Vagina (tissue), 2 donors: ENCODE measurements at regions not wholly inside any gene's neighbourhood (a gene's known extent, or its start where the extent isn't known, plus 50 kb on each side); places are given as distances from the start of the nearest gene placed in this dataset.
"Not testable (repeated sequence)": the region's sequence is repeated elsewhere in the genome, so short reads cannot be mapped to it uniquely, and the experiment has no call there.

ENCODE experiments used
- DNase-seq, 2 donors: peaks; one replicate each; pipeline ENCODE4 v3.0.0-alpha.2; 2017; ENCODE audit errors: extremely low spot score in 2 of 2
- H3K27ac ChIP-seq: fragments of 200-600 bp; sonication (generic); one replicate; pipeline ENCODE4 v1.5.1; 2019
- H3K27me3 ChIP-seq: fragments of 200-600 bp; sonication (generic); one replicate; pipeline ENCODE4 v1.5.1; 2019
- H3K36me3 ChIP-seq, 2 donors: fragments of 200-600 bp; sonication (generic); one replicate each; pipeline ENCODE4 v1.5.1; 2017 to 2019
- H3K4me1 ChIP-seq: fragments of 200-600 bp; sonication (generic); one replicate; pipeline ENCODE4 v1.5.1; 2019
- H3K4me3 ChIP-seq, 2 donors: fragments of 200-600 bp; sonication (generic); 1 replicate in 1 of 2; 2 replicates in 1 of 2; pipeline ENCODE4 v1.5.1; 2016 to 2019
- H3K9me3 ChIP-seq: fragments of 200-600 bp; sonication (generic); one replicate; pipeline ENCODE4 v1.5.1; 2019
- CTCF ChIP-seq, 3 experiments: fragments of 450-650 bp in 2 of 3; fragments of 200-600 bp in 1 of 3; sonication (generic) in 1 of 3; IDR thresholded peaks; one replicate each; pipeline ENCODE4 v1.5.1; 2017 to 2019; ENCODE audit warnings: antibody characterized with exemption in 3 of 3, mild to moderate bottlenecking in 2 of 3, moderate library complexity in 2 of 3
- POLR2A ChIP-seq, 2 donors: fragments of 450-650 bp; IDR thresholded peaks; one replicate each; pipeline ENCODE4 v1.6.1; 2017; ENCODE audit warnings: antibody characterized with exemption in 2 of 2, mild to moderate bottlenecking in 2 of 2, moderate library complexity in 2 of 2
- POLR2AphosphoS5 ChIP-seq, 2 donors: sonication (generic); formaldehyde crosslinking; IDR thresholded peaks; one replicate each; pipeline ENCODE4 v1.9.0; 2017; ENCODE audit warnings: antibody characterized with exemption in 2 of 2, mild to moderate bottlenecking in 2 of 2, low read depth in 1 of 2; ENCODE audit not compliant: insufficient read depth in 1 of 2
- intact Hi-C: fragments of 100-400 bp; cut with DNase I; formaldehyde crosslinking; loops from one replicate; pipeline ENCODE4 v1.15.1; 2023

GRCh38 chrX:82721891-82722290 lies 786.2 kb upstream of the POU3F4 start:
- no peaks in the 10 kb centered on the region for H3K9me3 ChIP-seq
- H3K27ac ChIP-seq: no peak overlapping the region
- DNase-seq: no peak
- no peaks in the 10 kb centered on the region for H3K27me3 ChIP-seq
- no peaks in the 10 kb centered on the region for H3K4me1 ChIP-seq
- H3K4me3 ChIP-seq: no peak overlapping the region
- no peaks in the 10 kb centered on the region for H3K36me3 ChIP-seq
- intact Hi-C loops: no loop called here
- TF ChIP-seq POLR2AphosphoS5 (IDR thresholded peaks at IDR 0.05; ENCODE audit: insufficient read depth in 1 of 2, low read depth in 1 of 2): no peak
- TF ChIP-seq CTCF (IDR thresholded peaks at IDR 0.05): no peak
- no peak for TF ChIP-seq POLR2A (IDR thresholded peaks at IDR 0.05)

GRCh38 chrX:82723806-82724205 lies 784.3 kb upstream of the POU3F4 start:
- H3K36me3 ChIP-seq: no peaks in the 10 kb centered on the region
- no peak overlapping the region for H3K27ac ChIP-seq
- H3K4me3 ChIP-seq: no peak overlapping the region
- no peak for TF ChIP-seq POLR2AphosphoS5 (IDR thresholded peaks at IDR 0.05; ENCODE audit: insufficient read depth in 1 of 2, low read depth in 1 of 2)
- TF ChIP-seq POLR2A (IDR thresholded peaks at IDR 0.05): no peak
- TF ChIP-seq CTCF (IDR thresholded peaks at IDR 0.05): no peak
- H3K27me3 ChIP-seq: no peaks in the 10 kb centered on the region
- intact Hi-C loops: no loop called here
- H3K9me3 ChIP-seq: no peaks in the 10 kb centered on the region
- no peak for DNase-seq
- no peaks in the 10 kb centered on the region for H3K4me1 ChIP-seq

- intact Hi-C loops: not testable (repeated sequence)
Measured at GRCh38 chrX:82727436-82727835, 780.7 kb upstream of the POU3F4 start.

GRCh38 chrX:82732861-82733260 lies 775.2 kb upstream of the POU3F4 start:
- Histone ChIP-seq H3K9me3 (no peaks in the 10 kb centered on the region), H3K4me1 (no peaks in the 10 kb centered on the region), H3K4me3 (no peak overlapping the region), H3K36me3 (no peaks in the 10 kb centered on the region), H3K27me3 (no peaks in the 10 kb centered on the region), H3K27ac (no peak overlapping the region)
- TF ChIP-seq CTCF (IDR thresholded peaks at IDR 0.05) (no peak), POLR2AphosphoS5 (IDR thresholded peaks at IDR 0.05; ENCODE audit: insufficient read depth in 1 of 2, low read depth in 1 of 2) (no peak)
- intact Hi-C loops: no loop called here
- DNase-seq: no peak

More at GRCh38 chrX:82727436-82727835, 780.7 kb upstream of the POU3F4 start:
- H3K27me3 ChIP-seq, H3K9me3 ChIP-seq, H3K4me1 ChIP-seq, H3K4me3 ChIP-seq, DNase-seq, H3K36me3 ChIP-seq, H3K27ac ChIP-seq: not testable (repeated sequence)

- no peak for TF ChIP-seq CTCF (IDR thresholded peaks at IDR 0.05)
- no peak for TF ChIP-seq POLR2A (IDR thresholded peaks at IDR 0.05)
- no peak for TF ChIP-seq POLR2AphosphoS5 (IDR thresholded peaks at IDR 0.05; ENCODE audit: insufficient read depth in 1 of 2, low read depth in 1 of 2)
- H3K9me3 ChIP-seq: no peaks in the 10 kb centered on the region
- intact Hi-C loops: no loop called here
Measured at GRCh38 chrX:82734140-82734539, 774.0 kb upstream of the POU3F4 start.

GRCh38 chrX:82738313-82738712 lies 769.8 kb upstream of the POU3F4 start:
- H3K27ac ChIP-seq, H3K4me3 ChIP-seq, H3K4me1 ChIP-seq, intact Hi-C loops, H3K9me3 ChIP-seq, H3K27me3 ChIP-seq, H3K36me3 ChIP-seq, DNase-seq: not testable (repeated sequence)

More at GRCh38 chrX:82734140-82734539, 774.0 kb upstream of the POU3F4 start:
- Histone ChIP-seq H3K4me3 (no peak overlapping the region), H3K4me1 (no peaks in the 10 kb centered on the region), H3K36me3 (no peaks in the 10 kb centered on the region), H3K27me3 (no peaks in the 10 kb centered on the region), H3K27ac (no peak overlapping the region)
- DNase-seq: no peak
